ENCODE measurements at regions not wholly inside any gene's neighbourhood (a gene's known extent, or its start where the extent isn't known, plus 50 kb on each side); places are given as distances from the start of the nearest gene placed in this dataset.

DNA sequence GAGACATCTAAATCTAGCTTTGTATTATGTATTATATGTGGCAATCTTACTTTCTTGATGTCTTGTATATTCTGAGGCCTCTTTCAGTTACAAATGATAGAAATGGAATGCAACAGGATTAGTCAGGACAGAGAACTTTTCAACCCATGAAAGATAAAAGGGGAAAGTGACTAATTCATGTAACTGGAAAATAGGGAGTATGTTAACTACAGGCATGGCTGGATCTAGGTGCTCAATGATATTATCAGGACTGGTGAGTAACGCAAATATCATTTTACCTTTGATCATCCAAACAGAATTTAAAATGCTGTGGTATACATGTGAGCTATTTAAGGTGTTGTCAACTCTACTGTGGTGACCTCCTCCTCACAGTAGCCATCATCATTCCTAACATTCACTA is 215.7 kb upstream of the GLRA1 start (continued):
- TF ChIP-seq, protein P1, sequence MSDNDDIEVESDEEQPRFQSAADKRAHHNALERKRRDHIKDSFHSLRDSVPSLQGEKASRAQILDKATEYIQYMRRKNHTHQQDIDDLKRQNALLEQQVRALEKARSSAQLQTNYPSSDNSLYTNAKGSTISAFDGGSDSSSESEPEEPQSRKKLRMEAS (IDR thresholded peaks at IDR 0.05): no peak
- no peak for TF ChIP-seq JUND (IDR thresholded peaks at IDR 0.05)
- TF ChIP-seq HNF4A (conservative IDR thresholded peaks at IDR 0.05): no peak
- no peak for TF ChIP-seq GABPA (IDR thresholded peaks at IDR 0.05 in 1 of 2, conservative IDR thresholded peaks at IDR 0.05 in 1 of 2)
- TF ChIP-seq CTCF (IDR thresholded peaks at IDR 0.05; ENCODE audit: low read depth, low read length, missing input control): no peak

DNA sequence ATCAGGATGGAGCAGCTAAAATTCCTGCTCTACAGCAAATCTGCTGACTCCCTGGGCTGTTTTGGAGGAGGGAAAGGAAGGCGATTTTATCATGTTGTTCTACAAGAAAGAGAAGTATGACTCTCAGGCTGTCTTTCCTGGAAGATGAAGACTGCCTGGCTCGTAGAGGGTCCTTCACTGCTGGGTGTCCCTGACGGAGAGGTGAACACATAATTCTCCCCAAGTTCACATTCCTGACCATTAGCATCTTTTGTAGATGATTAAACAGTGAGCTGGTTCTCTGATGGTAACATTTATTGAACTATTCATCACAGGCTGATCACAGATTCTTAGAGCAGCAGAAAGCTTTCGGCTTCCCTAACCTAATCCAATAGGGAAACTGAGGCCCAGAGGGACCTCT is 212.4 kb upstream of the GLRA1 start:
- no peak overlapping the region for H3K27ac ChIP-seq (ENCODE audit: low read depth in 1 of 2, low read length in 2 of 2)
- no peaks in the 10 kb centered on the region for H3K9me3 ChIP-seq (ENCODE audit: control insufficient read depth in 4 of 4, low read length in 3 of 4)
- 45% methylated on average over 4 of the region's 4 CpGs for WGBS
- H3K4me1 ChIP-seq (ENCODE audit: control insufficient read depth in 4 of 4, insufficient read depth in 4 of 4, low read length in 3 of 4): no peaks in the 10 kb centered on the region
- H3K27me3 ChIP-seq (ENCODE audit: control insufficient read depth in 4 of 4, insufficient read depth in 4 of 4, low read length in 3 of 4): peaks cover 0 to 3% (median 0%) of the 10 kb centered on the region in 4 donors
- no peak for DNase-seq (ENCODE audit: low spot score)
- H3K36me3 ChIP-seq (ENCODE audit: control insufficient read depth in 4 of 4, insufficient read depth in 3 of 4, low read depth in 1 of 4, low read length in 3 of 4): no peaks in the 10 kb centered on the region
- H3K4me3 ChIP-seq (ENCODE audit: low read depth in 1 of 3, low read length in 3 of 3): no peak overlapping the region
- TF ChIP-seq EGR1 (IDR thresholded peaks at IDR 0.05; ENCODE audit: low read depth in 2 of 2) (no peak), NR2F2 (IDR thresholded peaks at IDR 0.05) (no peak), ZBTB33 (IDR thresholded peaks at IDR 0.05) (no peak), HNF4G (IDR thresholded peaks at IDR 0.05) (no peak), RAD21 (IDR thresholded peaks at IDR 0.05) (no peak), FOXA1 (IDR thresholded peaks at IDR 0.05) (no peak), TAF1 (conservative IDR thresholded peaks at IDR 0.05) (no peak), JUND (IDR thresholded peaks at IDR 0.05) (no peak), GABPA (IDR thresholded peaks at IDR 0.05 in 1 of 2, conservative IDR thresholded peaks at IDR 0.05 in 1 of 2) (no peak), SP1 (IDR thresholded peaks at IDR 0.05) (no peak), FOXA2 (IDR thresholded peaks at IDR 0.05) (no peak)
- TF ChIP-seq, protein P1 (IDR thresholded peaks at IDR 0.05): no peak
- TF ChIP-seq, protein P2, sequence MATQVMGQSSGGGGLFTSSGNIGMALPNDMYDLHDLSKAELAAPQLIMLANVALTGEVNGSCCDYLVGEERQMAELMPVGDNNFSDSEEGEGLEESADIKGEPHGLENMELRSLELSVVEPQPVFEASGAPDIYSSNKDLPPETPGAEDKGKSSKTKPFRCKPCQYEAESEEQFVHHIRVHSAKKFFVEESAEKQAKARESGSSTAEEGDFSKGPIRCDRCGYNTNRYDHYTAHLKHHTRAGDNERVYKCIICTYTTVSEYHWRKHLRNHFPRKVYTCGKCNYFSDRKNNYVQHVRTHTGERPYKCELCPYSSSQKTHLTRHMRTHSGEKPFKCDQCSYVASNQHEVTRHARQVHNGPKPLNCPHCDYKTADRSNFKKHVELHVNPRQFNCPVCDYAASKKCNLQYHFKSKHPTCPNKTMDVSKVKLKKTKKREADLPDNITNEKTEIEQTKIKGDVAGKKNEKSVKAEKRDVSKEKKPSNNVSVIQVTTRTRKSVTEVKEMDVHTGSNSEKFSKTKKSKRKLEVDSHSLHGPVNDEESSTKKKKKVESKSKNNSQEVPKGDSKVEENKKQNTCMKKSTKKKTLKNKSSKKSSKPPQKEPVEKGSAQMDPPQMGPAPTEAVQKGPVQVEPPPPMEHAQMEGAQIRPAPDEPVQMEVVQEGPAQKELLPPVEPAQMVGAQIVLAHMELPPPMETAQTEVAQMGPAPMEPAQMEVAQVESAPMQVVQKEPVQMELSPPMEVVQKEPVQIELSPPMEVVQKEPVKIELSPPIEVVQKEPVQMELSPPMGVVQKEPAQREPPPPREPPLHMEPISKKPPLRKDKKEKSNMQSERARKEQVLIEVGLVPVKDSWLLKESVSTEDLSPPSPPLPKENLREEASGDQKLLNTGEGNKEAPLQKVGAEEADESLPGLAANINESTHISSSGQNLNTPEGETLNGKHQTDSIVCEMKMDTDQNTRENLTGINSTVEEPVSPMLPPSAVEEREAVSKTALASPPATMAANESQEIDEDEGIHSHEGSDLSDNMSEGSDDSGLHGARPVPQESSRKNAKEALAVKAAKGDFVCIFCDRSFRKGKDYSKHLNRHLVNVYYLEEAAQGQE (IDR thresholded peaks at IDR 0.05): no peak
- H3K9ac ChIP-seq (ENCODE audit: low read depth in 1 of 2, low read length in 2 of 2): no peak overlapping the region

All from liver (tissue), 8 donors.